ENCODE measurements at regions not wholly inside any gene's neighbourhood (a gene's known extent, or its start where the extent isn't known, plus 50 kb on each side); places are given as distances from the start of the nearest gene placed in this dataset.

GRCh38 chr6:156613996-156614395 lies 163.2 kb upstream of the ARID1B start:
- no peak for TF ChIP-seq CTCF (optimal IDR thresholded peaks at IDR 0.05 in 1 of 3, IDR thresholded peaks at IDR 0.05 in 1 of 3, conservative IDR thresholded peaks at IDR 0.05 in 1 of 3; ENCODE audit: extremely low read depth in 1 of 3, insufficient read depth in 2 of 3, low read length in 3 of 3)
- TF ChIP-seq EZH2 (IDR thresholded peaks at IDR 0.05; ENCODE audit: low read length), result no peak

Data from keratinocyte (primary cell).